Hepatocyte (in vitro differentiated cells): ENCODE measurements at regions not wholly inside any gene's neighbourhood (a gene's known extent, or its start where the extent isn't known, plus 50 kb on each side); places are given as distances from the start of the nearest gene placed in this dataset.

Experiments used
- DNase-seq: peaks from one replicate; pipeline ENCODE4 v3.0.0-alpha.2; 2016; ENCODE audit warnings: low spot score
- H2AFZ ChIP-seq: fragments of 200-600 bp; sonication (generic); 2 replicates; pipeline ENCODE4 v1.6.0; 2016; ENCODE audit warnings: antibody characterized with exemption, mild to moderate bottlenecking
- H3K27ac ChIP-seq: fragments of 200-600 bp; sonication (generic); 2 replicates; pipeline ENCODE4 v1.5.1; 2016; ENCODE audit warnings: mild to moderate bottlenecking
- H3K27me3 ChIP-seq: fragments of 200-600 bp; sonication (generic); 2 replicates; pipeline ENCODE4 v1.6.1; 2016
- H3K36me3 ChIP-seq: fragments of 200-600 bp; sonication (generic); replicated peaks from 2 replicates; pipeline ENCODE4 v1.5.1; 2016; ENCODE audit warnings: low read depth; ENCODE audit not compliant: insufficient read depth
- H3K4me1 ChIP-seq: fragments of 200-600 bp; sonication (generic); 2 replicates; pipeline ENCODE4 v1.5.1; 2016; ENCODE audit warnings: mild to moderate bottlenecking, moderate library complexity; ENCODE audit not compliant: insufficient read depth
- H3K4me2 ChIP-seq: fragments of 200-600 bp; sonication (generic); 2 replicates; pipeline ENCODE4 v1.6.0; 2016
- H3K4me3 ChIP-seq: fragments of 200-600 bp; sonication (generic); 2 replicates; pipeline ENCODE4 v1.5.1; 2016; ENCODE audit warnings: mild to moderate bottlenecking
- H3K79me2 ChIP-seq: fragments of 200-600 bp; sonication (generic); 2 replicates; pipeline ENCODE4 v1.6.0; 2017; ENCODE audit warnings: mild to moderate bottlenecking
- H3K9me2 ChIP-seq: fragments of 200-600 bp; sonication (generic); replicated peaks from 2 replicates; pipeline ENCODE4 v1.6.0; 2017; ENCODE audit warnings: mild to moderate bottlenecking; ENCODE audit not compliant: insufficient read depth
- H3K9me3 ChIP-seq: fragments of 200-600 bp; sonication (generic); 2 replicates; pipeline ENCODE4 v1.5.1; 2016; ENCODE audit warnings: low read depth, mild to moderate bottlenecking
- H4K20me1 ChIP-seq: fragments of 200-600 bp; sonication (generic); 2 replicates; pipeline ENCODE4 v1.6.0; 2016; ENCODE audit warnings: mild to moderate bottlenecking; ENCODE audit not compliant: insufficient read depth, poor library complexity, severe bottlenecking
- EZH2 ChIP-seq: fragments of 200-600 bp; sonication (generic); IDR thresholded peaks from 2 replicates; pipeline ENCODE4 v1.6.1; 2016; ENCODE audit warnings: antibody characterized with exemption, mild to moderate bottlenecking, borderline replicate concordance
- EZH2phosphoT487 ChIP-seq: fragments of 200-600 bp; sonication (generic); IDR thresholded peaks from one replicate; pipeline ENCODE4 v1.6.1; 2018; ENCODE audit warnings: antibody characterized with exemption, mild to moderate bottlenecking, low read depth, moderate library complexity; ENCODE audit not compliant: unreplicated experiment, severe bottlenecking
- WGBS: methylation state at CpG from one replicate; pipeline ENCODE4 v1.1.6; 2016; ENCODE audit warnings: low lambda C conversion rate; ENCODE audit errors: missing lambda C conversion rate; 5-methylcytosine and 5-hydroxymethylcytosine counted together
- TF ChIP-seq, protein P1 (sequence below): fragments of 200-600 bp; sonication (generic); IDR thresholded peaks from 2 replicates; pipeline ENCODE4 v1.5.1; 2016; ENCODE audit warnings: antibody characterized with exemption, mild to moderate bottlenecking; ENCODE audit not compliant: poor library complexity

DNA sequence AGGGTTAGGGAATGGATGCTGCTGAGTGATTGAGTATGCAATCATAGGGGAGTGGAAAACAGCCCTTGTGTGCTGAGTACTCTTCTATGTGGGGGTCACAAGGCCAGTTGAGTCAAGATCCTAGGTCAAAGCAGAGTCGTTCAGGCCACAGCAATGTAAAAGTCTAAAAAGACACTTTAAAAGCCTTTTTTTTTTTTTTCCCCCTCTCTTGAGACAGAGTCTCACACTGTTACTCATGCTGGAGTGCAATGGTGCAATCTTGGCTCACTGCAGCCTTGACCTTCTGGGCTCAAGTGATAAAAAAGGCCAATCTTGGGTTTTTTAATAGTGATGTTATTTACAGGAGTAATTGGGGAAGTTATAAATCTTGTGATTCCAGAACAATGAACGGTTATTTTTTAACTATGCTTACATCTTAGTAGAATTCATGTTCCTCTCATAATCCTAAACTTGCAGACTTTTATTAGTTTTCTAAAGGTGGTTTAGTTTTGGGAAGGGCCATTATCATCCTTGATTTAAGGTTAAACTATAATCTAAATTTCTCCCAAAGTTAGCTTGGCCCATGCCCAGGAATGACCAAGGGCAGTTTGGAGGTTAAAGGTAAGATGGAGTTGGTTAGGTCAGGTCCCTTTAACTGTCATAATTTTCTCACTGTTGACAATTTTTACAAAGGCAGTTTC, 82.2 kb upstream of the BMP2K start:
- peaks cover 5% of the 10 kb centered on the region for H3K4me1 ChIP-seq
- no peak overlapping the region for H3K4me3 ChIP-seq
- no peak overlapping the region for H3K27ac ChIP-seq
- H3K79me2 ChIP-seq, result no peaks in the 10 kb centered on the region
- H3K36me3 ChIP-seq, result no peaks in the 10 kb centered on the region
- H2AFZ ChIP-seq, result no peak overlapping the region
- 49% methylated on average over 2 of the region's 2 CpGs for WGBS
- no peaks in the 10 kb centered on the region for H3K9me3 ChIP-seq
- H3K27me3 ChIP-seq, result no peaks in the 10 kb centered on the region
- no peaks in the 10 kb centered on the region for H3K9me2 ChIP-seq
- DNase-seq, result no peak
- H3K4me2 ChIP-seq, result no peak overlapping the region
- TF ChIP-seq EZH2phosphoT487, result no peak
- no peak for TF ChIP-seq EZH2
- TF ChIP-seq, protein P1, sequence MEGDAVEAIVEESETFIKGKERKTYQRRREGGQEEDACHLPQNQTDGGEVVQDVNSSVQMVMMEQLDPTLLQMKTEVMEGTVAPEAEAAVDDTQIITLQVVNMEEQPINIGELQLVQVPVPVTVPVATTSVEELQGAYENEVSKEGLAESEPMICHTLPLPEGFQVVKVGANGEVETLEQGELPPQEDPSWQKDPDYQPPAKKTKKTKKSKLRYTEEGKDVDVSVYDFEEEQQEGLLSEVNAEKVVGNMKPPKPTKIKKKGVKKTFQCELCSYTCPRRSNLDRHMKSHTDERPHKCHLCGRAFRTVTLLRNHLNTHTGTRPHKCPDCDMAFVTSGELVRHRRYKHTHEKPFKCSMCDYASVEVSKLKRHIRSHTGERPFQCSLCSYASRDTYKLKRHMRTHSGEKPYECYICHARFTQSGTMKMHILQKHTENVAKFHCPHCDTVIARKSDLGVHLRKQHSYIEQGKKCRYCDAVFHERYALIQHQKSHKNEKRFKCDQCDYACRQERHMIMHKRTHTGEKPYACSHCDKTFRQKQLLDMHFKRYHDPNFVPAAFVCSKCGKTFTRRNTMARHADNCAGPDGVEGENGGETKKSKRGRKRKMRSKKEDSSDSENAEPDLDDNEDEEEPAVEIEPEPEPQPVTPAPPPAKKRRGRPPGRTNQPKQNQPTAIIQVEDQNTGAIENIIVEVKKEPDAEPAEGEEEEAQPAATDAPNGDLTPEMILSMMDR, result no peak
- no peaks in the 10 kb centered on the region for H4K20me1 ChIP-seq

DNA sequence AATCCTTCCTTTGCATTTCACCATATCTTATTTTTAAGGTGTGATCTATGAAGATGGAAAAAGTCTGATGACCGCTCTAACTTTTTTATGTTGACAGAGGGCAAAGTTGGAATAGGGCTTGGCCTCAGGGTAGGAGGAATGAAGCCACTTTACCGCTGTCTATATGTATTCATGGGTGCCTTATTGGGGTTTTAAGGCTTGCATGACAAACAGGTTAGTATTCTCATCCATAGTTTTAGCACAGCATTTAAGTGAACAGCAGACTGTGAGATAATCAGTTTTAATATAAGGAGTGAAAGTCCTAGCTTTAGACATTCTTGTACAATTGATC, 81.7 kb upstream of the BMP2K start:
- Histone ChIP-seq H4K20me1 (no peaks in the 10 kb centered on the region), H3K4me1 (peaks cover 5% of the 10 kb centered on the region), H3K79me2 (no peaks in the 10 kb centered on the region), H3K27ac (no peak overlapping the region), H2AFZ (no peak overlapping the region), H3K4me2 (no peak overlapping the region), H3K9me3 (no peaks in the 10 kb centered on the region), H3K9me2 (no peaks in the 10 kb centered on the region), H3K27me3 (no peaks in the 10 kb centered on the region), H3K4me3 (no peak overlapping the region), H3K36me3 (no peaks in the 10 kb centered on the region)
- WGBS, result 94% methylated on average over 2 of the region's 2 CpGs
- DNase-seq, result no peak
- no peak for TF ChIP-seq EZH2
- TF ChIP-seq, protein P1, result no peak
- TF ChIP-seq EZH2phosphoT487, result no peak

DNA sequence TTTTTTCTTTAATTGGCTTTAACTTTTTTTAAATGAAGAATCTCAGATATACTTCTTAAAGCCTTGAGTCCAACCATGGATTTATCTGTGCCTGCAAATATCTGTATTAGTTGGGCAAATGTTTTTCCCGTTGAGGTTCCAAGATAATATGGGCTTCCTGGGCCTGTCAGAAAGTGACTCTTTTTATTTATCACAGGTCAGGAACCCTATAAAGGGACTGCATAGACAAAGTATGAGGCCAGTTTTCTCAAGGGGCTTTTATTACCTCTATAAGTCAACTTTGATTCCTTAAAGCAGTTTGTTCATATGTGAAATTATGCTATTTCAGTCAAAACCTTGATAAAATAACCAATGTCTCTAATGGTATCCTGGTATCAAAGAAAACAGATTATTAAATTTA, 80.2 kb upstream of the BMP2K start:
- Histone ChIP-seq H3K36me3 (no peaks in the 10 kb centered on the region), H3K27ac (no peak overlapping the region), H3K9me2 (no peaks in the 10 kb centered on the region), H3K4me2 (no peak overlapping the region), H3K79me2 (no peaks in the 10 kb centered on the region), H2AFZ (no peak overlapping the region), H3K4me1 (peaks cover 5% of the 10 kb centered on the region), H3K9me3 (no peaks in the 10 kb centered on the region), H4K20me1 (no peaks in the 10 kb centered on the region), H3K27me3 (no peaks in the 10 kb centered on the region), H3K4me3 (no peak overlapping the region)
- TF ChIP-seq, protein P1, result no peak
- TF ChIP-seq EZH2phosphoT487 (no peak), EZH2 (no peak)
- no peak for DNase-seq
- WGBS, result 31% methylated on average over 1 of the region's 1 CpG

DNA sequence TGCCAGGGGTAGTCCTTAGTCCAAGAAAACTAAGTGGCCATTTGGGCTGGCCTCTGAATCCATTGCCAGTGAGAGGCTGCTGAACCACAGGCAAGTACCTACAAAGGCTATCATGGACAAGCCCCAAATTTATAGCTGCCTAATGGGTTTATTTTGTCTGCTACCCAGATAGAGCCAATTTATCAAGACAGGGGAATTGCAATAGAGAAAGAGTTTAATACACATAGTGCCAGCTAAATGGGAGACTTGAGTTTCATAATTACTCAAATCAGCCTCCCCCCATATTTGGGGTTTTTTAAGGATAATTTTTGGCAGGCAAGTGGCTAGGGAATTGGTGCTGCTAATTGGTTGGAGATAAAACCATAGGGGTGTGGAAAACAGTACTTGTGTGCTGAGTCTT, 73.1 kb upstream of the BMP2K start:
- Histone ChIP-seq H2AFZ (no peak overlapping the region), H4K20me1 (no peaks in the 10 kb centered on the region), H3K9me2 (no peaks in the 10 kb centered on the region), H3K4me3 (no peak overlapping the region), H3K4me1 (peaks cover 15% of the 10 kb centered on the region), H3K9me3 (no peaks in the 10 kb centered on the region), H3K4me2 (no peak overlapping the region), H3K27ac (no peak overlapping the region), H3K79me2 (no peaks in the 10 kb centered on the region), H3K36me3 (no peaks in the 10 kb centered on the region), H3K27me3 (no peaks in the 10 kb centered on the region)
- no peak for TF ChIP-seq EZH2
- TF ChIP-seq, protein P1, result no peak
- no peak for TF ChIP-seq EZH2phosphoT487
- DNase-seq, result no peak
